ENCODE measurements at regions not wholly inside any gene's neighbourhood (a gene's known extent, or its start where the extent isn't known, plus 50 kb on each side); places are given as distances from the start of the nearest gene placed in this dataset.
"Not testable (repeated sequence)": the region's sequence is repeated elsewhere in the genome, so short reads cannot be mapped to it uniquely, and the experiment has no call there.

- not testable (repeated sequence) for DNase-seq
These were observed 88.6 kb upstream of the NFIL3 start for GRCh38 chr9:91512235-91512634.

DNA sequence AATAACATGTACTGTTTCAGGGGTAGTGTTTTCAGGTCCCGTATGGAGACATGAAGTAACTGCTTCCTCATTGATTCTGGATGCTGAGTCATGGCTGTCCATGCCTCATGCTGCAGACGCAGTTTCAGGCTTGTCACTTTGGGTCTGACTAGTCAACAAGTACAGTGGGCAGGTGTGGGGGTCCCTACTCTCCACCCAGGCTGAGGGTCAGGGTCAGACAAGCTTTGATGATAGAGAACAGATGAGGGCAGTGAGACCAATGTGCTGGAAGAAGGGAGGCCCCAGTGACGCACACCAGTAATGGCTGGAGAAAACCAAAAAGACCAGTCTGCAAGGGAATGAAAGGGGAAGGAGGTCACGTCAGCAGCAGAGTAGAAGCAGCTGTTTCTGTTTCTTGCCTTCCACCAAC lies 80.0 kb upstream of the NFIL3 start:
- DNase-seq, result no peak

DNA sequence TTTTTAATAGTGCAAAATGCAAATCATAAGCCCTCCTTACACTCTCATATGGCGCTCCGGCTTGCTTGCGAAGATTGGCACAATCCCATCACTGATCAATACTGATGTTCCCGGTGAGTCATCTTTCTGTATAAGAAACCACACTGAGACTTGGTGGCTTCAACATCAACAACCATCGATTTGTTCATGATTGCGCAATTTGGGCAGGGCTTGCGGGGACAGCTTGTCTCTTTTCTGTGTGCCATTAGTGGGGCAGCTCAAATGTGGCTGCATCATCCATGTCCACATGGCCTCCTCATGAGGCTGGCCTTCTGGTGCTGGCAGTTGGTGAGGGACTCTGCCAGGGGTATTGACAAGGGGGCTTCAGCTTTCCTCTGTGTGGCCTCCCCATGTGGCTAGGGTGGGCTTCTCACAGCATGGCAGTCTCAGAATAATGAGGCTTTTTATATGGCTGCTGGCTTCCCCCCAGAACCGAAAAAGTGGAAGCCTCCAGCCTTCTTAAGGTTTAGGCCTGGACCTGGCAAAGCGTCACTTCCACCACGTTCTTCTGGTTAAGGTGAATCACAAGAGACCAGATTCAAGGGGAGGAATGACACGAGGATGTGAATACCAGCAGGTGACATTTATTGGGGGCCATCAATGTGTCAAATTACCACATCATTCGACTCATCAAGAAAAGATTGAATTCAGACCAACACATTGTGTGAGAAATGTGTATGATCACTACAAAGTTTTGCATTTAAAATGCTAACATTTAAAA lies 79.5 kb upstream of the NFIL3 start:
- DNase-seq, result no peak

- peak; percentile 42 for DNase-seq
These were observed 78.8 kb upstream of the NFIL3 start for GRCh38 chr9:91502475-91502874.

- DNase-seq, result no peak
These were observed 76.9 kb upstream of the NFIL3 start for GRCh38 chr9:91500509-91501014.

GRCh38 chr9:91496351-91496750 lies 72.7 kb upstream of the NFIL3 start:
- no peak for DNase-seq

GRCh38 chr9:91495450-91495849 lies 71.8 kb upstream of the NFIL3 start:
- DNase-seq, result no peak

- no peak for DNase-seq
These were observed 71.1 kb upstream of the NFIL3 start for GRCh38 chr9:91494751-91495150.

- DNase-seq, result no peak
These were observed 68.6 kb upstream of the NFIL3 start for GRCh38 chr9:91492237-91492636.

DNA sequence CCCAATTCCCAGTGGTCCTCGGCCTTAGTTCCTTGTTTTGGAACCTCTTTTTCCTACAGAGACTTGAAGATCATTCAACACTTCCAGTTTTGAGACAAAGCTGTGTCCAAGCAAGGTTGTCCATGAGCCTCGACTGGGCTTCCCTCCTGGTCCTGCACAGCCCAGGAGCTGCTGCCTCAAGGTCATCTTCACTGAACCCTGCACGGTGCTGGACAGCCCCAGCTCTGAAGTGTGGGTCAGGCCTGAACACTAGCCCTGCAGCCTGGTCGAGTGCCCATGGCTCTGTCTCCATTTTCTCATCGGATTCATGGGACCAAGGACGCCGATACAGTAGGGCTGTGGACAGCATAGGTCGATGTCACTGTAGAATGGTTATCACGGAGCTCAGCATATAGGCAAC lies 68.0 kb upstream of the NFIL3 start:
- no peak for DNase-seq

- no peak for DNase-seq
These were observed 65.8 kb upstream of the NFIL3 start for GRCh38 chr9:91489361-91489899.

GRCh38 chr9:91488341-91488740 lies 64.7 kb upstream of the NFIL3 start:
- no peak for DNase-seq

- no peak for DNase-seq
These were observed 63.3 kb upstream of the NFIL3 start for GRCh38 chr9:91486699-91487497.

GRCh38 chr9:91485006-91485405 lies 61.4 kb upstream of the NFIL3 start:
- DNase-seq, result no peak

DNA sequence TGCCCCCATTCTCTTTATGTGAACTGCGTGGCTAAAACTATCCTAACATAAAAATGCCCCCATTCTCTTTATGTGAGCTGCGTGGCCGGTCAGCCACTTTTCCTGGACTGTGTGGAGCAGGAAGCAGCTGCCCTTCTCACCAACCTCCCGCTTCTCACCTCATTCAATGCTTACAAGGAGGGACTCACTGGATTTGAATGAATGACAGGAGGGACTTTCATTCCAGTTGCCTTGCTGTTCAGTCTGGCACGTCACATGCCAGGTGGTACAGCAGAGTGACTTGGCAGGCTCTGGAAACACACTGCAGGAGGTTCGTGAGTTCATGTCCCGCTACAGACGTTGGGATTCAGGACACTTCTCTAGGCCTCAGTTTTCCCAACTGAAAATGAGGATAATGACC lies 60.2 kb upstream of the NFIL3 start:
- no peak for DNase-seq

- DNase-seq, result no peak
These were observed 59.6 kb upstream of the NFIL3 start for GRCh38 chr9:91483189-91483691.

GRCh38 chr9:91481972-91482371 lies 58.3 kb upstream of the NFIL3 start:
- no peak for DNase-seq

- DNase-seq, result no peak
These were observed 53.5 kb upstream of the NFIL3 start for GRCh38 chr9:91477106-91477505.

DNA sequence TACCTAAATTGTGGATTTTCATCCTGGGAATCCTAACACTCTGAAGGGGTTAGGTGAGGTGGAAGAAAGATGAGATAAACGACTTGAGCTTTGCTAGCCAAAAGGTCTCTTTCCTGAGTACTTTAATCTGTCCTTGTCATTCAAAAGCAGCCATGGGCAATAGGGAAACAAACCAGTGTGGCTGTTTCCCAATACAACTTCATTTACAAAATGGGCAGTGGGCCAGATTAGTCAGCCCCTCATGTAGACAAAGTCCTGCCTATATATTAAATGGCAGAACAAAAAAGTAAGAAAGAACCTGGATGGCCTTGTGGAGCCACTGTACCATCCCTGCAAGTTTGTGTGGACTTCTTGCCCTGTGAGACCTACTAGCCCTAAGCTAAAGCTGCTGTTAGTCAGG lies 51.0 kb upstream of the NFIL3 start:
- no peak for DNase-seq
